ENCODE measurements at regions not wholly inside any gene's neighbourhood (a gene's known extent, or its start where the extent isn't known, plus 50 kb on each side); places are given as distances from the start of the nearest gene placed in this dataset.

DNA sequence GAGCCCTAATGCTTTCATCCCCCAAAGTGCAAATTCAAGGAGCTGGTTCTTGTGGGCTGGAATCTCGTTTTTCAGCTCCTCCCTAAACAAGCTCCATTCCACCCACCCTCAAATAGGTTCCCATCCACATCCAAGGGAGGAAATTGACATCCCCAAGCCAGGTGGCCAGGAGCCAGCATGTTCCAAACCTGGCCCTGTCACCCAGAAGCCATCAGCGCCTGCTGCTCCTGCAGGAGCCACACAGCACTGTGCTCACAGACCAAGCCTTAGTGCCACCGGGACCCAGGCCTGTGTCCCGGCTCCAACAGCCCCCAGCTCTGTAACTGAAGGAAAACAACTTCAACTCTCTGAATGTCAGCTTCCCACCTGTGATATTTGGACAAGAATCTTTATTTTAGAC is 263.6 kb downstream of the UACA start:
- TF ChIP-seq, protein P1, sequence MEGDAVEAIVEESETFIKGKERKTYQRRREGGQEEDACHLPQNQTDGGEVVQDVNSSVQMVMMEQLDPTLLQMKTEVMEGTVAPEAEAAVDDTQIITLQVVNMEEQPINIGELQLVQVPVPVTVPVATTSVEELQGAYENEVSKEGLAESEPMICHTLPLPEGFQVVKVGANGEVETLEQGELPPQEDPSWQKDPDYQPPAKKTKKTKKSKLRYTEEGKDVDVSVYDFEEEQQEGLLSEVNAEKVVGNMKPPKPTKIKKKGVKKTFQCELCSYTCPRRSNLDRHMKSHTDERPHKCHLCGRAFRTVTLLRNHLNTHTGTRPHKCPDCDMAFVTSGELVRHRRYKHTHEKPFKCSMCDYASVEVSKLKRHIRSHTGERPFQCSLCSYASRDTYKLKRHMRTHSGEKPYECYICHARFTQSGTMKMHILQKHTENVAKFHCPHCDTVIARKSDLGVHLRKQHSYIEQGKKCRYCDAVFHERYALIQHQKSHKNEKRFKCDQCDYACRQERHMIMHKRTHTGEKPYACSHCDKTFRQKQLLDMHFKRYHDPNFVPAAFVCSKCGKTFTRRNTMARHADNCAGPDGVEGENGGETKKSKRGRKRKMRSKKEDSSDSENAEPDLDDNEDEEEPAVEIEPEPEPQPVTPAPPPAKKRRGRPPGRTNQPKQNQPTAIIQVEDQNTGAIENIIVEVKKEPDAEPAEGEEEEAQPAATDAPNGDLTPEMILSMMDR (IDR thresholded peaks at IDR 0.05) = no peak
- no peak for TF ChIP-seq POLR2AphosphoS5 (IDR thresholded peaks at IDR 0.05)
- no peak for TF ChIP-seq POLR2A (IDR thresholded peaks at IDR 0.05)

All from prostate gland (tissue), 2 donors.